Osteoblast (primary cell): ENCODE measurements at regions not wholly inside any gene's neighbourhood (a gene's known extent, or its start where the extent isn't known, plus 50 kb on each side); places are given as distances from the start of the nearest gene placed in this dataset.

Experiments
- DNase-seq: peaks from one replicate; pipeline ENCODE4 v3.0.0; 2011; ENCODE audit warnings: low spot score, mixed read lengths; ENCODE audit not compliant: insufficient read length; ENCODE audit errors: missing footprints
- H2AFZ ChIP-seq: 2 replicates; pipeline ENCODE4 v1.6.0; 2011; ENCODE audit warnings: mild to moderate bottlenecking, low read length
- H3K27ac ChIP-seq: 2 replicates; pipeline ENCODE4 v1.5.1; 2011; ENCODE audit warnings: mild to moderate bottlenecking, low read depth, low read length, moderate library complexity
- H3K27me3 ChIP-seq: 2 replicates; pipeline ENCODE4 v1.6.0; 2012; ENCODE audit warnings: mild to moderate bottlenecking, control low read depth, inconsistent platforms, low read length, moderate library complexity; ENCODE audit not compliant: insufficient read depth
- H3K36me3 ChIP-seq: 2 replicates; pipeline ENCODE4 v1.5.1; 2011; ENCODE audit warnings: mild to moderate bottlenecking, low read length, control low read depth, moderate library complexity; ENCODE audit not compliant: insufficient read depth
- H3K4me1 ChIP-seq: 2 replicates; pipeline ENCODE4 v1.5.1; 2011; ENCODE audit warnings: mild to moderate bottlenecking, low read length, control low read depth, moderate library complexity; ENCODE audit not compliant: insufficient read depth
- H3K4me2 ChIP-seq: 2 replicates; pipeline ENCODE4 v1.6.0; 2011; ENCODE audit warnings: mild to moderate bottlenecking, low read length; ENCODE audit not compliant: insufficient read depth
- H3K4me3 ChIP-seq: fragments of 200-600 bp; sonication (generic); 3 replicates; pipeline ENCODE4 v1.5.1; 2012; ENCODE audit warnings: mild to moderate bottlenecking, low read length, inconsistent platforms; ENCODE audit not compliant: insufficient read depth
- H3K79me2 ChIP-seq: 2 replicates; pipeline ENCODE4 v1.6.0; 2012; ENCODE audit warnings: mild to moderate bottlenecking, low read length, control low read depth, inconsistent platforms; ENCODE audit not compliant: insufficient read depth
- H3K9me3 ChIP-seq: 2 replicates; pipeline ENCODE4 v1.5.1; 2011; ENCODE audit warnings: low read depth, low read length, control low read depth
- H4K20me1 ChIP-seq: 2 replicates; pipeline ENCODE4 v1.6.0; 2012; ENCODE audit warnings: mild to moderate bottlenecking, low read length, control low read depth; ENCODE audit not compliant: insufficient read depth
- TF ChIP-seq, protein P1 (sequence below): IDR thresholded peaks from 2 replicates; pipeline ENCODE4 v1.5.1; 2011; ENCODE audit warnings: mild to moderate bottlenecking, low read depth, low read length, moderate library complexity; ENCODE audit errors: extremely low read depth

GRCh38 chr10:3469639-3470020 is 297.0 kb upstream of the PITRM1 start:
- Histone ChIP-seq H2AFZ (peak overlapping the region; percentile 62), H3K9me3 (no peaks in the 10 kb centered on the region), H3K27ac (peak overlapping the region; percentile 100), H3K36me3 (no peaks in the 10 kb centered on the region), H3K4me2 (peak overlapping the region; percentile 91), H3K79me2 (no peaks in the 10 kb centered on the region), H3K27me3 (no peaks in the 10 kb centered on the region), H4K20me1 (no peaks in the 10 kb centered on the region), H3K4me3 (peak overlapping the region; percentile 43), H3K4me1 (peaks cover 44% of the 10 kb centered on the region)
- DNase-seq = no peak
- TF ChIP-seq, protein P1, sequence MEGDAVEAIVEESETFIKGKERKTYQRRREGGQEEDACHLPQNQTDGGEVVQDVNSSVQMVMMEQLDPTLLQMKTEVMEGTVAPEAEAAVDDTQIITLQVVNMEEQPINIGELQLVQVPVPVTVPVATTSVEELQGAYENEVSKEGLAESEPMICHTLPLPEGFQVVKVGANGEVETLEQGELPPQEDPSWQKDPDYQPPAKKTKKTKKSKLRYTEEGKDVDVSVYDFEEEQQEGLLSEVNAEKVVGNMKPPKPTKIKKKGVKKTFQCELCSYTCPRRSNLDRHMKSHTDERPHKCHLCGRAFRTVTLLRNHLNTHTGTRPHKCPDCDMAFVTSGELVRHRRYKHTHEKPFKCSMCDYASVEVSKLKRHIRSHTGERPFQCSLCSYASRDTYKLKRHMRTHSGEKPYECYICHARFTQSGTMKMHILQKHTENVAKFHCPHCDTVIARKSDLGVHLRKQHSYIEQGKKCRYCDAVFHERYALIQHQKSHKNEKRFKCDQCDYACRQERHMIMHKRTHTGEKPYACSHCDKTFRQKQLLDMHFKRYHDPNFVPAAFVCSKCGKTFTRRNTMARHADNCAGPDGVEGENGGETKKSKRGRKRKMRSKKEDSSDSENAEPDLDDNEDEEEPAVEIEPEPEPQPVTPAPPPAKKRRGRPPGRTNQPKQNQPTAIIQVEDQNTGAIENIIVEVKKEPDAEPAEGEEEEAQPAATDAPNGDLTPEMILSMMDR = no peak

GRCh38 chr10:3468919-3469638 is 296.5 kb upstream of the PITRM1 start:
- DNase-seq = peak; percentile 86
- peaks cover 44% of the 10 kb centered on the region for H3K4me1 ChIP-seq
- TF ChIP-seq, protein P1 = no peak
- H4K20me1 ChIP-seq = no peaks in the 10 kb centered on the region
- H3K4me2 ChIP-seq = peak overlapping the region; percentile 91
- no peaks in the 10 kb centered on the region for H3K36me3 ChIP-seq
- H3K27me3 ChIP-seq = no peaks in the 10 kb centered on the region
- H2AFZ ChIP-seq = peak overlapping the region; percentile 62
- H3K27ac ChIP-seq = peak overlapping the region; percentile 100
- no peaks in the 10 kb centered on the region for H3K9me3 ChIP-seq
- H3K4me3 ChIP-seq = peak overlapping the region; percentile 43
- no peaks in the 10 kb centered on the region for H3K79me2 ChIP-seq

- Histone ChIP-seq H4K20me1 (no peaks in the 10 kb centered on the region), H3K79me2 (no peaks in the 10 kb centered on the region), H3K27ac (peak overlapping the region; percentile 100), H3K36me3 (no peaks in the 10 kb centered on the region), H3K4me2 (peak overlapping the region; percentile 91), H3K9me3 (no peaks in the 10 kb centered on the region), H3K4me3 (peak overlapping the region; percentile 62), H3K4me1 (peaks cover 36% of the 10 kb centered on the region), H3K27me3 (no peaks in the 10 kb centered on the region), H2AFZ (peak overlapping the region; percentile 60)
- DNase-seq = peak; percentile 85
- TF ChIP-seq, protein P1 = peak; percentile 75
These were observed 294.7 kb upstream of the PITRM1 start for GRCh38 chr10:3467052-3467951.

DNA sequence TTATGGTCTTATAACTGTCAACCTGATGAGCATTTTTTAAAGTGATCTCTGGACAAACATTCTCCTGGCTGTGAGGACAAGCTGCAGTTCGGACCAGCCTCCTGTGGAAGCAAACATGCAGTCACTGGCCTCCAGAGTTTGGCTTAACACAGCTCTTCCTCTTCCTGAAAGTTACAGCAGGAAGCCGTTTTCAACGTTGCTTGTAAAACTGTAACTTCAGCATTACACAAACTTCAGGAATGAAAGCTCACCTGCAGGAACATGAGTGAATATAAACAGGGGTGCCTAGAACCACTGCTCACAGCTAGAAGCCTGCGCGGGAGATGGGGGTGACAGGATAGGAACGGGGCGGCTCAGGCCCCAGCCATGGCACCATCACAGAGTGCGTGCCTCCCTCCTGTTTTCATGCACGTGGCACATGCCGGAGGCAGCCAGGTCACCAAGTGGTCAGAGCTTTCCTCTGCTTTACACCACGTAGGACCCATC is 292.9 kb upstream of the PITRM1 start:
- H3K4me3 ChIP-seq = no peak overlapping the region
- H3K36me3 ChIP-seq = no peaks in the 10 kb centered on the region
- no peaks in the 10 kb centered on the region for H3K9me3 ChIP-seq
- DNase-seq = no peak
- H3K4me2 ChIP-seq = no peak overlapping the region
- H2AFZ ChIP-seq = peak overlapping the region; percentile 58
- no peaks in the 10 kb centered on the region for H4K20me1 ChIP-seq
- TF ChIP-seq, protein P1 = no peak
- no peaks in the 10 kb centered on the region for H3K79me2 ChIP-seq
- H3K27me3 ChIP-seq = no peaks in the 10 kb centered on the region
- no peak overlapping the region for H3K27ac ChIP-seq
- H3K4me1 ChIP-seq = peaks cover 32% of the 10 kb centered on the region
